ENCODE measurements at regions not wholly inside any gene's neighbourhood (a gene's known extent, or its start where the extent isn't known, plus 50 kb on each side); places are given as distances from the start of the nearest gene placed in this dataset.

- ATAC-seq (no peak), DNase-seq (no peak)
- intact Hi-C loops (cut with micrococcal nuclease): no loop called here
Observed at GRCh38 chr1:82921759-82922158, 1077.2 kb downstream of the TTLL7 start.

GRCh38 chr1:82920418-82921248 lies 1078.3 kb downstream of the TTLL7 start:
- ATAC-seq (peak; percentile 61), DNase-seq (no peak)
- intact Hi-C loops (cut with micrococcal nuclease): no loop called here

- intact Hi-C loops (cut with micrococcal nuclease): no loop called here
- peak; percentile 15 for ATAC-seq
- DNase-seq: no peak
Observed at GRCh38 chr1:82919837-82920236, 1079.1 kb downstream of the TTLL7 start.

- intact Hi-C loops (cut with micrococcal nuclease): no loop called here
- DNase-seq (no peak), ATAC-seq (no peak)
Observed at GRCh38 chr1:82907313-82907712, 1091.6 kb downstream of the TTLL7 start.

GRCh38 chr1:82903626-82904025 lies 1095.3 kb downstream of the TTLL7 start:
- ATAC-seq (no peak), DNase-seq (no peak)
- intact Hi-C loops (cut with micrococcal nuclease): no loop called here

- no peak for ATAC-seq
- no peak for DNase-seq
- intact Hi-C loops (cut with micrococcal nuclease): no loop called here
Observed at GRCh38 chr1:82901561-82901960, 1097.4 kb downstream of the TTLL7 start.

GRCh38 chr1:82901118-82901517 lies 1097.8 kb downstream of the TTLL7 start:
- intact Hi-C loops (cut with micrococcal nuclease): no loop called here
- no peak for ATAC-seq
- no peak for DNase-seq

- no peak for DNase-seq
- ATAC-seq: no peak
- intact Hi-C loops (cut with micrococcal nuclease): no loop called here
Observed at GRCh38 chr1:82899017-82899416, 1098.3 kb downstream of the ADGRL2 start.

GRCh38 chr1:82897549-82897948 lies 1096.8 kb downstream of the ADGRL2 start:
- ATAC-seq (no peak), DNase-seq (no peak)
- intact Hi-C loops (cut with micrococcal nuclease): no loop called here

- DNase-seq: no peak
- intact Hi-C loops (cut with micrococcal nuclease): no loop called here
- no peak for ATAC-seq
Observed at GRCh38 chr1:82896036-82896435, 1095.3 kb downstream of the ADGRL2 start.

GRCh38 chr1:82894635-82895034 lies 1093.9 kb downstream of the ADGRL2 start:
- ATAC-seq (no peak), DNase-seq (no peak)
- intact Hi-C loops (cut with micrococcal nuclease): no loop called here

GRCh38 chr1:82893712-82894470 lies 1093.2 kb downstream of the ADGRL2 start:
- ATAC-seq: no peak
- intact Hi-C loops (cut with micrococcal nuclease): no loop called here
- DNase-seq: no peak

- ATAC-seq: no peak
- intact Hi-C loops (cut with micrococcal nuclease): no loop called here
- no peak for DNase-seq
Observed at GRCh38 chr1:82880506-82880905, 1079.8 kb downstream of the ADGRL2 start.

- intact Hi-C loops (cut with micrococcal nuclease): no loop called here
- no peak for ATAC-seq
- no peak for DNase-seq
Observed at GRCh38 chr1:82879701-82880305, 1079.1 kb downstream of the ADGRL2 start.

- intact Hi-C loops (cut with micrococcal nuclease): no loop called here
- ATAC-seq: no peak
Observed at GRCh38 chr1:82875170-82875569, 1074.4 kb downstream of the ADGRL2 start.

GRCh38 chr1:82874041-82874440 lies 1073.3 kb downstream of the ADGRL2 start:
- intact Hi-C loops (cut with micrococcal nuclease): no loop called here
- no peak for ATAC-seq
- DNase-seq: no peak

More at GRCh38 chr1:82875170-82875569, 1074.4 kb downstream of the ADGRL2 start:
- no peak for DNase-seq

- DNase-seq (no peak), ATAC-seq (no peak)
- intact Hi-C loops (cut with micrococcal nuclease): no loop called here
Observed at GRCh38 chr1:82870332-82870731, 1069.6 kb downstream of the ADGRL2 start.

- intact Hi-C loops (cut with micrococcal nuclease): no loop called here
- DNase-seq (no peak), ATAC-seq (peak; percentile 49)
Observed at GRCh38 chr1:82867781-82868180, 1067.0 kb downstream of the ADGRL2 start.

- ATAC-seq (no peak), DNase-seq (no peak)
- intact Hi-C loops (cut with micrococcal nuclease): no loop called here
Observed at GRCh38 chr1:82861749-82862148, 1061.0 kb downstream of the ADGRL2 start.

GRCh38 chr1:82858031-82858430 lies 1057.3 kb downstream of the ADGRL2 start:
- DNase-seq (no peak), ATAC-seq (no peak)
- intact Hi-C loops (cut with micrococcal nuclease): no loop called here
